Muscle of leg (tissue), 3 donors: ENCODE measurements at regions not wholly inside any gene's neighbourhood (a gene's known extent, or its start where the extent isn't known, plus 50 kb on each side); places are given as distances from the start of the nearest gene placed in this dataset.
"Not testable (repeated sequence)": the region's sequence is repeated elsewhere in the genome, so short reads cannot be mapped to it uniquely, and the experiment has no call there.

Experiments used
- DNase-seq: peaks from one replicate; pipeline ENCODE4 v3.0.0; 2013
- H3K27ac ChIP-seq: one replicate; pipeline ENCODE4 v1.5.1; 2013; ENCODE audit warnings: mild to moderate bottlenecking, low read length, control low read depth
- H3K27me3 ChIP-seq: one replicate; pipeline ENCODE4 v1.6.1; 2013; ENCODE audit warnings: low read length; ENCODE audit not compliant: control insufficient read depth, insufficient read depth
- H3K36me3 ChIP-seq: one replicate; pipeline ENCODE4 v1.6.1; 2013; ENCODE audit warnings: low read length; ENCODE audit not compliant: control insufficient read depth, insufficient read depth
- H3K4me1 ChIP-seq: one replicate; pipeline ENCODE4 v1.6.1; 2013; ENCODE audit warnings: low read length; ENCODE audit not compliant: control insufficient read depth, insufficient read depth
- H3K4me3 ChIP-seq: one replicate; pipeline ENCODE4 v1.5.1; 2013; ENCODE audit warnings: low read length, control low read depth
- H3K9me3 ChIP-seq: replicated peaks from 2 replicates; pipeline ENCODE4 v1.6.1; 2013; ENCODE audit warnings: low read depth, low read length; ENCODE audit not compliant: control insufficient read depth
- WGBS: methylation state at CpG from one replicate; pipeline ENCODE4 v1.1.5; 2013; ENCODE audit warnings: missing lambda C conversion rate; ENCODE audit not compliant: insufficient coverage; 5-methylcytosine and 5-hydroxymethylcytosine counted together

GRCh38 chrX:3191201-3191600 is 149.9 kb downstream of the ARSF start:
- no peaks in the 10 kb centered on the region for H3K4me1 ChIP-seq
- WGBS: 50% methylated on average over 1 of the region's 3 CpGs
- no peak for DNase-seq
- H3K4me3 ChIP-seq: no peak overlapping the region
- H3K36me3 ChIP-seq: no peaks in the 10 kb centered on the region
- no peaks in the 10 kb centered on the region for H3K9me3 ChIP-seq
- H3K27me3 ChIP-seq: no peaks in the 10 kb centered on the region
- no peak overlapping the region for H3K27ac ChIP-seq

GRCh38 chrX:3184176-3184930 is 143.1 kb downstream of the ARSF start:
- Histone ChIP-seq H3K36me3 (no peaks in the 10 kb centered on the region), H3K27me3 (no peaks in the 10 kb centered on the region), H3K4me3 (no peak overlapping the region), H3K4me1 (peaks cover 3% of the 10 kb centered on the region), H3K9me3 (no peaks in the 10 kb centered on the region), H3K27ac (peak overlapping the region; percentile 65)
- no CpG with 5 or more reads among the region's 5 CpGs for WGBS
- DNase-seq: peak; percentile 89

GRCh38 chrX:3181846-3182245 is 140.6 kb downstream of the ARSF start:
- H3K27ac ChIP-seq: no peak overlapping the region
- no peaks in the 10 kb centered on the region for H3K9me3 ChIP-seq
- no peaks in the 10 kb centered on the region for H3K27me3 ChIP-seq
- DNase-seq: peak; percentile 19
- peaks cover 3% of the 10 kb centered on the region for H3K4me1 ChIP-seq
- WGBS: no CpG with 5 or more reads among the region's 1 CpG
- H3K36me3 ChIP-seq: no peaks in the 10 kb centered on the region
- H3K4me3 ChIP-seq: no peak overlapping the region

GRCh38 chrX:3178329-3178728 is 137.1 kb downstream of the ARSF start:
- H3K27ac ChIP-seq: no peak overlapping the region
- H3K4me3 ChIP-seq: no peak overlapping the region
- no peaks in the 10 kb centered on the region for H3K4me1 ChIP-seq
- H3K27me3 ChIP-seq: no peaks in the 10 kb centered on the region
- H3K9me3 ChIP-seq: no peaks in the 10 kb centered on the region
- WGBS: 100% methylated on average over 1 of the region's 2 CpGs
- H3K36me3 ChIP-seq: no peaks in the 10 kb centered on the region
- no peak for DNase-seq

- no peaks in the 10 kb centered on the region for H3K27me3 ChIP-seq
- no CpG with 5 or more reads among the region's 4 CpGs for WGBS
- H3K9me3 ChIP-seq: no peaks in the 10 kb centered on the region
- DNase-seq: no peak
- H3K4me3 ChIP-seq: no peak overlapping the region
- no peak overlapping the region for H3K27ac ChIP-seq
- no peaks in the 10 kb centered on the region for H3K4me1 ChIP-seq
- no peaks in the 10 kb centered on the region for H3K36me3 ChIP-seq
Observed at GRCh38 chrX:3177851-3178250, 136.6 kb downstream of the ARSF start.

- WGBS: no CpG with 5 or more reads among the region's 5 CpGs
- Histone ChIP-seq H3K9me3 (no peaks in the 10 kb centered on the region), H3K4me3 (no peak overlapping the region), H3K27me3 (no peaks in the 10 kb centered on the region), H3K27ac (no peak overlapping the region), H3K4me1 (no peaks in the 10 kb centered on the region), H3K36me3 (no peaks in the 10 kb centered on the region)
- peak; percentile 63 for DNase-seq
Observed at GRCh38 chrX:3176439-3176820, 135.2 kb downstream of the ARSF start.

GRCh38 chrX:3175659-3176438 is 134.6 kb downstream of the ARSF start:
- no peaks in the 10 kb centered on the region for H3K36me3 ChIP-seq
- no peak overlapping the region for H3K27ac ChIP-seq
- H3K4me1 ChIP-seq: no peaks in the 10 kb centered on the region
- no peak overlapping the region for H3K4me3 ChIP-seq
- peaks cover 2% of the 10 kb centered on the region for H3K27me3 ChIP-seq
- WGBS: no CpG with 5 or more reads among the region's 7 CpGs
- no peaks in the 10 kb centered on the region for H3K9me3 ChIP-seq
- DNase-seq: no peak

- DNase-seq, H3K4me1 ChIP-seq, H3K27me3 ChIP-seq, H3K27ac ChIP-seq, H3K4me3 ChIP-seq, H3K9me3 ChIP-seq, H3K36me3 ChIP-seq: not testable (repeated sequence)
- 58% methylated on average over 1 of the region's 3 CpGs for WGBS
Observed at GRCh38 chrX:3172156-3172555, 130.9 kb downstream of the ARSF start.

GRCh38 chrX:3169421-3169820 is 128.2 kb downstream of the ARSF start:
- no peak overlapping the region for H3K4me3 ChIP-seq
- no peaks in the 10 kb centered on the region for H3K4me1 ChIP-seq
- H3K9me3 ChIP-seq: no peaks in the 10 kb centered on the region
- no peak overlapping the region for H3K27ac ChIP-seq
- H3K27me3 ChIP-seq: peaks cover 2% of the 10 kb centered on the region
- H3K36me3 ChIP-seq: no peaks in the 10 kb centered on the region
- 72% methylated on average over 2 of the region's 4 CpGs for WGBS
- DNase-seq: no peak

GRCh38 chrX:3167771-3168170 is 126.5 kb downstream of the ARSF start:
- DNase-seq: no peak
- H3K4me3 ChIP-seq: no peak overlapping the region
- no peaks in the 10 kb centered on the region for H3K9me3 ChIP-seq
- peaks cover 2% of the 10 kb centered on the region for H3K27me3 ChIP-seq
- no peaks in the 10 kb centered on the region for H3K4me1 ChIP-seq
- no peaks in the 10 kb centered on the region for H3K36me3 ChIP-seq
- no CpG with 5 or more reads among the region's 4 CpGs for WGBS
- no peak overlapping the region for H3K27ac ChIP-seq
